AG09309 (cell line): ENCODE measurements at regions not wholly inside any gene's neighbourhood (a gene's known extent, or its start where the extent isn't known, plus 50 kb on each side); places are given as distances from the start of the nearest gene placed in this dataset.
A peak's percentile ranks its signal among the peaks of the same experiment; 100 is the strongest.
"Not testable (repeated sequence)": the region's sequence is repeated elsewhere in the genome, so short reads cannot be mapped to it uniquely, and the experiment has no call there.

Source experiments
- DNase-seq: peaks from one replicate; pipeline ENCODE4 v3.0.0-alpha.2; 2010; ENCODE audit warnings: low read depth
- H3K4me3 ChIP-seq: 2 replicates; pipeline ENCODE4 v1.5.1; 2011; ENCODE audit warnings: mild to moderate bottlenecking, low read depth, low read length, moderate library complexity; ENCODE audit not compliant: control insufficient read depth
- CTCF ChIP-seq: IDR thresholded peaks from 2 replicates; pipeline ENCODE4 v1.5.1; 2011; ENCODE audit warnings: mild to moderate bottlenecking, low read depth, low read length, inconsistent platforms; ENCODE audit not compliant: insufficient read depth, control insufficient read depth; ENCODE audit errors: missing control alignments

GRCh38 chr3:166013073-166013679 is 176.0 kb upstream of the BCHE start:
- DNase-seq: no peak

GRCh38 chr3:166011771-166012170 is 174.5 kb upstream of the BCHE start:
- TF ChIP-seq CTCF: no peak
- no peak for DNase-seq
- H3K4me3 ChIP-seq: no peak overlapping the region

More at GRCh38 chr3:166013073-166013679, 176.0 kb upstream of the BCHE start:
- peak; percentile 20 for TF ChIP-seq CTCF
- H3K4me3 ChIP-seq: no peak overlapping the region

GRCh38 chr3:166005126-166005525 is 167.9 kb upstream of the BCHE start:
- DNase-seq: no peak
- H3K4me3 ChIP-seq: no peak overlapping the region
- no peak for TF ChIP-seq CTCF

GRCh38 chr3:165994293-165994692 is 157.1 kb upstream of the BCHE start:
- no peak overlapping the region for H3K4me3 ChIP-seq
- DNase-seq: no peak
- no peak for TF ChIP-seq CTCF

GRCh38 chr3:165984589-165984988 is 147.4 kb upstream of the BCHE start:
- no peak for TF ChIP-seq CTCF
- H3K4me3 ChIP-seq: no peak overlapping the region
- no peak for DNase-seq

- no peak for DNase-seq
- no peak for TF ChIP-seq CTCF
- H3K4me3 ChIP-seq: no peak overlapping the region
Observed at GRCh38 chr3:165983284-165983683, 146.1 kb upstream of the BCHE start.

GRCh38 chr3:165981318-165981717 is 144.1 kb upstream of the BCHE start:
- no peak for TF ChIP-seq CTCF
- H3K4me3 ChIP-seq: no peak overlapping the region
- DNase-seq: no peak

GRCh38 chr3:165960825-165961224 is 123.6 kb upstream of the BCHE start:
- not testable (repeated sequence) for DNase-seq, H3K4me3 ChIP-seq
